Testis (tissue), 2 donors: ENCODE measurements at regions not wholly inside any gene's neighbourhood (a gene's known extent, or its start where the extent isn't known, plus 50 kb on each side); places are given as distances from the start of the nearest gene placed in this dataset.

Experiments used
- DNase-seq: peaks from one replicate; pipeline ENCODE4 v3.0.0-alpha.2; 2019
- H3K27ac ChIP-seq, 2 donors: fragments of 200-600 bp; sonication (generic); one replicate each; pipeline ENCODE4 v1.5.1; 2019
- H3K27me3 ChIP-seq: fragments of 200-600 bp; sonication (generic); one replicate; pipeline ENCODE4 v1.5.1; 2019
- H3K36me3 ChIP-seq: fragments of 200-600 bp; sonication (generic); one replicate; pipeline ENCODE4 v1.5.1; 2017; ENCODE audit warnings: low read depth; ENCODE audit errors: missing control alignments
- H3K4me1 ChIP-seq: fragments of 200-600 bp; sonication (generic); one replicate; pipeline ENCODE4 v1.5.1; 2019
- H3K4me3 ChIP-seq, 2 donors: fragments of 200-600 bp; sonication (generic); one replicate each; pipeline ENCODE4 v1.5.1; 2017 to 2019
- H3K9me3 ChIP-seq: fragments of 200-600 bp; sonication (generic); one replicate; pipeline ENCODE4 v1.5.1; 2017
- POLR2A ChIP-seq: fragments of 450-650 bp; IDR thresholded peaks from one replicate; pipeline ENCODE4 v1.6.1; 2017; ENCODE audit warnings: antibody characterized with exemption, mild to moderate bottlenecking, moderate library complexity
- WGBS, 2 donors: methylation state at CpG; one replicate each; pipeline ENCODE4 v1.1.5; 2018; 5-methylcytosine and 5-hydroxymethylcytosine counted together
- intact Hi-C: fragments of 100-400 bp; cut with DNase I; formaldehyde crosslinking; loops from one replicate; pipeline ENCODE4 v1.15.1; 2023; ENCODE audit warnings: low total_unique reads
- TF ChIP-seq, protein P1 (sequence below), 3 experiments: fragments of 450-650 bp in 2 of 3; fragments of 200-600 bp in 1 of 3; sonication (generic) in 1 of 3; IDR thresholded peaks; one replicate each; pipeline ENCODE4 v1.5.1; 2016 to 2019; ENCODE audit warnings: antibody characterized with exemption in 3 of 3, mild to moderate bottlenecking in 2 of 3, moderate library complexity in 1 of 3

DNA sequence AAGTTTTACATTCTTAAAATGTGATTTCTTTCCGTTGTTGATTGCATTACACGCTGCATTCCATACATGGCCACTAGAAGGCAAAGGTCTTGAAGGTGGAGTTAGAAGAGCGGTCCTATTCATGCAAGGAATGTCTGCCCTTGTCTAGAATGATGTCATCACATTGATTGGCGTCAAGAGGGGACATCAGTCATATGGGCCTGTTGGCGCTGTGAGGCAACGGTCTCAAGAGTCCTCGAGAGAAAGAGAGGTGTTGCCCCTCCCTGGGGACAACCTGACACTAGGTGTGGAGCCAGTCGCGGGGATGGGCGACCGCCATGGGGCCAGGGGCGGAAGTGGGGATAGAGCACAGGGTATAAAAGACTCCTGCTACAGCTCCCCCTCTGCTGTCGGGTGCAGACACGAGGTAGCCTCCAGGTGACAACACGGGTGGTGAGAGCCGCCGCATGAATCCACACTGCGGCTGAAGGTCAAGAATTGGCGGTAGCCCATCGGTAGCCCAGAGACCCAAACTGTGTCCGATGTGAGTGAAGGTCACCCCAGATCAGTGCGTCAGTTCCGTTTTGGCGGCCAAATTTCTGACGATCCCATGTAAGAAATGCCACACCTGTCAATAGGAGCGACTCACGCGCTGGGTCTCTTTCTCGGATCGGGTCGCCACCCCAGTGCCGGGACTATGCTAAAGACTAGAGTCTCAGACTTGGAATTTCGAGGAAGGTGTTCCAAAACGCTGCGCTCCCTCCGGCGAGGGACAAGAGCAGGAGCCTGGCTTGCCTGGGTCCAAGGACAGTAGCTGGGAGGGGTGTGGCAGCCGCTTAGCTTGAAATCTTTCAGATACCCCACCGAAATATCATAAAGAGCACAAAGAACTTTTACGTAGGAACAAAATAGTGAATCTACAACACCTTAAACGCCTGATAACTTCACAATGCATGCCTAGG lies 93.2 kb upstream of the ZNF184 start:
- intact Hi-C loops: no loop called here
- Histone ChIP-seq H3K4me3 (peak overlapping the region in 1 of 2 donors; percentile 12), H3K27me3 (no peaks in the 10 kb centered on the region), H3K36me3 (no peaks in the 10 kb centered on the region), H3K27ac (no peak overlapping the region), H3K9me3 (no peaks in the 10 kb centered on the region), H3K4me1 (no peaks in the 10 kb centered on the region)
- TF ChIP-seq, protein P1, sequence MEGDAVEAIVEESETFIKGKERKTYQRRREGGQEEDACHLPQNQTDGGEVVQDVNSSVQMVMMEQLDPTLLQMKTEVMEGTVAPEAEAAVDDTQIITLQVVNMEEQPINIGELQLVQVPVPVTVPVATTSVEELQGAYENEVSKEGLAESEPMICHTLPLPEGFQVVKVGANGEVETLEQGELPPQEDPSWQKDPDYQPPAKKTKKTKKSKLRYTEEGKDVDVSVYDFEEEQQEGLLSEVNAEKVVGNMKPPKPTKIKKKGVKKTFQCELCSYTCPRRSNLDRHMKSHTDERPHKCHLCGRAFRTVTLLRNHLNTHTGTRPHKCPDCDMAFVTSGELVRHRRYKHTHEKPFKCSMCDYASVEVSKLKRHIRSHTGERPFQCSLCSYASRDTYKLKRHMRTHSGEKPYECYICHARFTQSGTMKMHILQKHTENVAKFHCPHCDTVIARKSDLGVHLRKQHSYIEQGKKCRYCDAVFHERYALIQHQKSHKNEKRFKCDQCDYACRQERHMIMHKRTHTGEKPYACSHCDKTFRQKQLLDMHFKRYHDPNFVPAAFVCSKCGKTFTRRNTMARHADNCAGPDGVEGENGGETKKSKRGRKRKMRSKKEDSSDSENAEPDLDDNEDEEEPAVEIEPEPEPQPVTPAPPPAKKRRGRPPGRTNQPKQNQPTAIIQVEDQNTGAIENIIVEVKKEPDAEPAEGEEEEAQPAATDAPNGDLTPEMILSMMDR (IDR thresholded peaks at IDR 0.05): no peak
- TF ChIP-seq POLR2A: no peak
- DNase-seq: no peak
- 4% methylated on average over 17 to 38 of the region's 41 CpGs for WGBS, 2 donors

DNA sequence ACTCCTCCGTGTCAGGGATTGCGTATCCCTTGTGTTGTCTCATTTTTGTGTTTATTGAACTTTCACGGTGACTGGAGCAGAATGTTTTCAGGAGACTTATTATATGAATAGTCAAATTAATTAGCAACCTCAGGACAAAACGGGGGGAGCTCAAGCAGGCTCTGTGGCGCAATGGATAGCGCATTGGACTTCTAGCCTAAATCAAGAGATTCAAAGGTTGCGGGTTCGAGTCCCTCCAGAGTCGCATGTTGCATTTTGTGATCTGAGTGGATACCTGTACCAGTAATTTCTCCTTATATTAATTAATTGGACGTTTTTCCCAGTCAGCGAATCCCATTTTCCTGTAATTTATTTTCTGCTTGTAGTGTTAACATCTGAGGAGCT lies 89.1 kb upstream of the ZNF184 start:
- intact Hi-C loops: no loop called here
- Histone ChIP-seq H3K27me3 (no peaks in the 10 kb centered on the region), H3K27ac (no peak overlapping the region), H3K4me1 (no peaks in the 10 kb centered on the region), H3K9me3 (no peaks in the 10 kb centered on the region), H3K36me3 (no peaks in the 10 kb centered on the region), H3K4me3 (no peak overlapping the region)
- no peak for DNase-seq
- WGBS, 2 donors: 12% methylated on average over 11 of the region's 11 CpGs
- no peak for TF ChIP-seq POLR2A

DNA sequence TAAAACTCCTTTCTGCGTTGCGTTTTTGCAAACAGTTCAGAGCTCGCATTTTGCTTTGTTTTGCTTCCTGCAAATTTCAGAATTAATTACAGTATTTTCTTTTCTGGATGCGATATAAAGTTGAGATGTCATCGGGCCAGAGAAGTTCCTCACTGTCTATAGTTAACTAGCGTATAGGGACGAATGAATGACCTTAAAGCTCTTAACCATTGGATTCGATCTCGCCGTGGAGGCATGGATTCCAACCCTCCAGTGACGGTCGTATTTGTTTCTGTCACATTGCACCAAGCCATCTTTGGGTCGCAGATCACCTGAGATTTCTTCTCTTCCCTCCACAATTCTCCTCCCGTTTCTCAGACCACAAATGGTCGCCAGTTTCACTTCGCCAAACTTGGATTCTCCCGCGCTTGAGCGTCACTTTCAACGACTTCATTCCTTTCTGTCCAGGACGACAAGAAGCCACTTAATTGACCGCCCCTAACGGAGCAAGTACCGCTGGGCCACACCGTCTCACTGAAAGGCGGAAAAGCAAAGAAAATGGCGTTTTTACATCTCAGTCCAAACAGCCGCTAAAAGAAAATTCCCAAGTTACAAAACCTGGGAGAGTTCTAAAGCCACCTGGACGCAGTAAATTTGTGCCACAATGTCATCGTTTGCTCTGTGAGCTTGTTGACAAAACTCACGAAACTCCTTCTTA lies 85.3 kb upstream of the ZNF184 start:
- Histone ChIP-seq H3K4me1 (no peaks in the 10 kb centered on the region), H3K9me3 (no peaks in the 10 kb centered on the region), H3K27me3 (no peaks in the 10 kb centered on the region), H3K4me3 (no peak overlapping the region), H3K36me3 (no peaks in the 10 kb centered on the region), H3K27ac (no peak overlapping the region)
- no peak for TF ChIP-seq POLR2A
- TF ChIP-seq, protein P1 (IDR thresholded peaks at IDR 0.05): no peak
- 4 to 5% methylated on average over 31 of the region's 31 CpGs for WGBS, 2 donors
- DNase-seq: no peak
- intact Hi-C loops: no loop called here

DNA sequence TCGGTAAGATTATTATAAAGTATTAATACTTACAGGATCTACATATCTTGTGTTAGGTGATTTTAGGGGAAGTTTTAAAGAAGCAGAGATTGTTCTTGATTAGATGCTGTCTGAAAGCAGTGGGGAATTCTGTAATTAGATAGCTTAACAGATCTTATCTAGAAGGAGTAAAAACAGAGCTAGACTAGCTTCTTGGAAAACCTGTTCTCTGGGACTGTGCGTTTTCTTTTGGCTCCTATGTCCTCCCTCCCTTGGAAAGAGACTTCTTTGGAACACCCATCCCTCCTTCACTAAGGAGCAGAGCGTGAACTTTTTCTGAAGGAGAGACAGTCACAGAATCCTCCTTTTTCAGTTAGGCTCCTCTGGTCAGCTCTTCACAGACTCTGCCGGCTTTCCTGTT lies 83.5 kb upstream of the ZNF184 start:
- TF ChIP-seq POLR2A: no peak
- TF ChIP-seq, protein P1 (IDR thresholded peaks at IDR 0.05): no peak
- Histone ChIP-seq H3K27ac (no peak overlapping the region), H3K27me3 (no peaks in the 10 kb centered on the region), H3K36me3 (no peaks in the 10 kb centered on the region), H3K4me3 (no peak overlapping the region), H3K4me1 (no peaks in the 10 kb centered on the region), H3K9me3 (no peaks in the 10 kb centered on the region)
- no peak for DNase-seq
- 15 to 24% methylated on average over 4 of the region's 4 CpGs for WGBS, 2 donors
- intact Hi-C loops: no loop called here

DNA sequence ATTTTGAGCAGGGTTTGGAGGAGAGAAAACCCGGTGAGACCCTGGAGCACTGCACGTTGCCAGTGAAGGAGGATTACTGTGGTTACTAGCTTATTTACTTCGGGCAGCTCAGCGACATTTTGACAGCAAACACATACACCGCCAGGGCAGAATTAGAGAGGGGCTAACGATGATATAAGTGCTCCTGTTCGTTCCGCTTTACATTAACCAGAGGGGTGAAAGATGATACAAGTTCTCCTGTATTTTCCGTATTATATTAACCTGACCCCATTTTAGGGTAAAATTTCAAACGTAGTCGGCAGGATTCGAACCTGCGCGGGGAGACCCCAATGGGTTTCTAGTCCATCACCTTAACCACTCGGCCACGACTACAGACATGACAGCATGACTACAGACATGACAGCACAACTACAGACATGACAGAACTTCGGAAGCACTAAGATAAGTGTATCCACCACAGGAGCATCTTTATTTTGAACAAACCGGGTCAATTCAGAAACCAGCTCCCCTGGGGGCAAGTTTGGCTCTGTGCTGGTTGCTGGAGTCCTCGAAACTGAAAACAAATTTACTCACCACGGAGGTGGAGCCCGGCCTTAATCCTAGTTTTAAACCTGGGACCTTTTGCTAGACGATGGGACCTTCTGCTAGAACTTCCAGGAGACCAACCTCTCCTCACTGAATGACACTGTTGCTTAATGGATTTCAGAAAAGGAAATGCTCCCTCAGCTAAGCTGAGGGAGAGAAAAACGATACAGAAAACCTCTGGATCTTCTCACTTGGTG lies 80.4 kb upstream of the ZNF184 start:
- Histone ChIP-seq H3K4me3 (no peak overlapping the region), H3K36me3 (no peaks in the 10 kb centered on the region), H3K27ac (no peak overlapping the region), H3K9me3 (no peaks in the 10 kb centered on the region), H3K4me1 (no peaks in the 10 kb centered on the region), H3K27me3 (no peaks in the 10 kb centered on the region)
- WGBS, 2 donors: 4% methylated on average over 23 of the region's 23 CpGs
- intact Hi-C loops: no loop called here
- no peak for TF ChIP-seq POLR2A
- TF ChIP-seq, protein P1 (IDR thresholded peaks at IDR 0.05): no peak
- no peak for DNase-seq
